ENCODE measurements at regions not wholly inside any gene's neighbourhood (a gene's known extent, or its start where the extent isn't known, plus 50 kb on each side); places are given as distances from the start of the nearest gene placed in this dataset.

DNA sequence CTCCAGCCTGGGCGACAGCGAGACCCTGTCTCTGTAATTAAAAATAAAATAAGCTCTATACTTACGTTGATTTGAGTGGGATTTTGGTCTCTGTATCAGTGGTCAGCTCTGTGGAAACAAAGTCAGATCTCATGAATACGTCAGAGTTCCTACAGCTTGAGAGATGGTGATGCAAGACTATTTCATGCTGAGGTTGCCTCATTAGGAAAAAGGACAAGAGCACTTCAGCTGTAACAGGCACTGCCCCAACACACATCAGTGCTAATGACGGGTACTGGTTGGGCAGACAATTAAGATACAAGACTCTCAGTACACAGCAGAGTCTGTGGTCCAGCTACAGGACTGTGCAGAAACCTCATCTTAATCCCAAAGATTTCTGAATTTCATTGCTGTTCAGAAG is 246.4 kb upstream of the AMIGO2 start:
- no peak for FAIRE-seq
- WGBS (ENCODE audit: insufficient coverage, insufficient replicate concordance, low lambda C conversion rate, missing lambda C conversion rate), result 57% methylated on average over 5 of the region's 5 CpGs

More for the DNA sequence above, 246.4 kb upstream of the AMIGO2 start:
- ChIA-PET CTCF (interaction anchor here (0.9 to 1.1 kb wide), 2 partner anchors 38 to 255 kb away, joined by 3 to 4 read pairs; no protein-coding TSS in a partner anchor), POLR2A (no interaction called here), SMC1A (ENCODE audit: uncharacterized antibody, unreplicated experiment) (interaction anchor here (0.6 kb wide), 1 partner anchor 1238 kb away, joined by 3 read pairs; no protein-coding TSS in a partner anchor), RAD21 (ENCODE audit: unreplicated experiment) (no interaction called here)
- Histone ChIP-seq H3K4me3 (no peak overlapping the region), H3K27me3 (replicated peaks in 1 of 2; ENCODE audit: control insufficient read depth in 2 of 2, insufficient read depth in 2 of 2, low read length in 1 of 2) (no peaks in the 10 kb centered on the region), H3K9me3 (replicated peaks; ENCODE audit: control insufficient read depth, insufficient read depth, low read length) (no peaks in the 10 kb centered on the region), H3K4me1 (ENCODE audit: control insufficient read depth, insufficient read depth, low read length) (no peaks in the 10 kb centered on the region), H3K9ac (ENCODE audit: control insufficient read depth, insufficient read depth, low read length) (no peak overlapping the region), H3K27ac (ENCODE audit: control insufficient read depth, insufficient read depth) (no peak overlapping the region), H3K36me3 (ENCODE audit: control insufficient read depth in 2 of 2, insufficient read depth in 2 of 2, low read length in 1 of 2) (no peaks in the 10 kb centered on the region), H2AFZ (ENCODE audit: control insufficient read depth, low read depth, low read length) (no peak overlapping the region), H3K4me2 (ENCODE audit: control insufficient read depth, insufficient read depth) (no peak overlapping the region), H3K79me2 (ENCODE audit: control insufficient read depth, insufficient read depth, low read length) (no peaks in the 10 kb centered on the region), H4K20me1 (ENCODE audit: control insufficient read depth, insufficient read depth) (no peaks in the 10 kb centered on the region)
- no peak for TF ChIP-seq SIN3A (IDR thresholded peaks at IDR 0.05; ENCODE audit: low read depth, low read length)
- no peak for TF ChIP-seq RUNX3 (IDR thresholded peaks at IDR 0.05; ENCODE audit: low read length)
- TF ChIP-seq POU2F2 (IDR thresholded peaks at IDR 0.05; ENCODE audit: borderline replicate concordance, low read depth, low read length), result no peak
- TF ChIP-seq, protein P1, sequence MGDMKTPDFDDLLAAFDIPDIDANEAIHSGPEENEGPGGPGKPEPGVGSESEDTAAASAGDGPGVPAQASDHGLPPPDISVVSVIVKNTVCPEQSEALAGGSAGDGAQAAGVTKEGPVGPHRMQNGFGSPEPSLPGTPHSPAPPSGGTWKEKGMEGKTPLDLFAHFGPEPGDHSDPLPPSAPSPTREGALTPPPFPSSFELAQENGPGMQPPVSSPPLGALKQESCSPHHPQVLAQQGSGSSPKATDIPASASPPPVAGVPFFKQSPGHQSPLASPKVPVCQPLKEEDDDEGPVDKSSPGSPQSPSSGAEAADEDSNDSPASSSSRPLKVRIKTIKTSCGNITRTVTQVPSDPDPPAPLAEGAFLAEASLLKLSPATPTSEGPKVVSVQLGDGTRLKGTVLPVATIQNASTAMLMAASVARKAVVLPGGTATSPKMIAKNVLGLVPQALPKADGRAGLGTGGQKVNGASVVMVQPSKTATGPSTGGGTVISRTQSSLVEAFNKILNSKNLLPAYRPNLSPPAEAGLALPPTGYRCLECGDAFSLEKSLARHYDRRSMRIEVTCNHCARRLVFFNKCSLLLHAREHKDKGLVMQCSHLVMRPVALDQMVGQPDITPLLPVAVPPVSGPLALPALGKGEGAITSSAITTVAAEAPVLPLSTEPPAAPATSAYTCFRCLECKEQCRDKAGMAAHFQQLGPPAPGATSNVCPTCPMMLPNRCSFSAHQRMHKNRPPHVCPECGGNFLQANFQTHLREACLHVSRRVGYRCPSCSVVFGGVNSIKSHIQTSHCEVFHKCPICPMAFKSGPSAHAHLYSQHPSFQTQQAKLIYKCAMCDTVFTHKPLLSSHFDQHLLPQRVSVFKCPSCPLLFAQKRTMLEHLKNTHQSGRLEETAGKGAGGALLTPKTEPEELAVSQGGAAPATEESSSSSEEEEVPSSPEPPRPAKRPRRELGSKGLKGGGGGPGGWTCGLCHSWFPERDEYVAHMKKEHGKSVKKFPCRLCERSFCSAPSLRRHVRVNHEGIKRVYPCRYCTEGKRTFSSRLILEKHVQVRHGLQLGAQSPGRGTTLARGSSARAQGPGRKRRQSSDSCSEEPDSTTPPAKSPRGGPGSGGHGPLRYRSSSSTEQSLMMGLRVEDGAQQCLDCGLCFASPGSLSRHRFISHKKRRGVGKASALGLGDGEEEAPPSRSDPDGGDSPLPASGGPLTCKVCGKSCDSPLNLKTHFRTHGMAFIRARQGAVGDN (IDR thresholded peaks at IDR 0.05), result no peak
- TF ChIP-seq EP300 (IDR thresholded peaks at IDR 0.05; ENCODE audit: borderline replicate concordance in 1 of 2, control insufficient read depth in 1 of 2, low read depth in 2 of 2, low read length in 2 of 2), result no peak
- no peak for TF ChIP-seq GABPA (IDR thresholded peaks at IDR 0.05; ENCODE audit: low read depth)
- in situ Hi-C loops (cut with MboI) (no loop called here), intact Hi-C loops (cut with micrococcal nuclease; ENCODE audit: unreplicated experiment) (no loop called here)
- no peak for ATAC-seq
- DNase-seq (ENCODE audit: low read depth, low spot score), result no peak
- BruUV-seq (replicated peaks), result no TSS peak

Measured in GM12878 (cell line).